H1 (cell line): ENCODE measurements at regions not wholly inside any gene's neighbourhood (a gene's known extent, or its start where the extent isn't known, plus 50 kb on each side); places are given as distances from the start of the nearest gene placed in this dataset.

Experiments used
- CTCF ChIA-PET: fragments of 300-600 bp; sonication (Branson Sonifier 250); formaldehyde crosslinking; loops from one replicate; lab custom pipeline; 2021; ENCODE audit not compliant: partially characterized antibody; lab: Charles Lee
- POLR2A ChIA-PET: fragments of 300-600 bp; sonication (Branson Sonifier 250); formaldehyde crosslinking; loops from one replicate; lab custom pipeline; 2021; ENCODE audit warnings: inconsistent platforms; ENCODE audit not compliant: partially characterized antibody; lab: Charles Lee
- DNase-seq, 2 experiments: peaks; one replicate each; pipeline versions ENCODE4 v3.0.0 to v3.0.0-alpha.2; 2010 to 2022; ENCODE audit warnings: low spot score in 2 of 2, low read depth in 1 of 2, mixed read lengths in 1 of 2
- FAIRE-seq: peaks from 2 replicates; lab custom pipeline; 2011; peaks lifted over from hg19 to GRCh38; lab: Jason Lieb, UNC
- H2AFZ ChIP-seq: 2 replicates; pipeline ENCODE4 v1.8.1; 2012; ENCODE audit warnings: low read length, inconsistent platforms
- H2AK5ac ChIP-seq: 2 replicates; pipeline ENCODE4 v1.6.1; 2013; ENCODE audit warnings: low read depth, low read length
- H2BK120ac ChIP-seq: replicated peaks from 2 replicates; pipeline ENCODE3; 2013; ENCODE audit warnings: low read depth, low read length, inconsistent platforms
- H2BK12ac ChIP-seq: 2 replicates; pipeline ENCODE4 v1.6.1; 2013; ENCODE audit warnings: low read depth, low read length
- H2BK15ac ChIP-seq: 2 replicates; pipeline ENCODE4 v1.6.1; 2013; ENCODE audit warnings: low read length
- H2BK20ac ChIP-seq: 2 replicates; pipeline ENCODE4 v1.6.1; 2013; ENCODE audit warnings: low read length
- H2BK5ac ChIP-seq: 2 replicates; pipeline ENCODE4 v1.6.1; 2013; ENCODE audit warnings: low read depth, low read length
- H3K14ac ChIP-seq: 2 replicates; pipeline ENCODE4 v1.6.1; 2013; ENCODE audit warnings: inconsistent platforms; ENCODE audit not compliant: insufficient read length
- H3K18ac ChIP-seq: 2 replicates; pipeline ENCODE4 v1.6.1; 2013; ENCODE audit warnings: low read length; ENCODE audit errors: extremely low read depth
- H3K23ac ChIP-seq: 2 replicates; pipeline ENCODE4 v1.6.1; 2013; ENCODE audit warnings: inconsistent platforms; ENCODE audit not compliant: insufficient read length
- H3K23me2 ChIP-seq: 2 replicates; pipeline ENCODE4 v1.6.1; 2013; ENCODE audit warnings: low read depth, low read length
- H3K27ac ChIP-seq: 2 replicates; pipeline ENCODE4 v1.6.1; 2011; ENCODE audit warnings: low read depth, low read length, inconsistent platforms
- H3K27me3 ChIP-seq, 4 experiments: replicated peaks in 1 of 4; 1 replicate in 1 of 4; 2 replicates in 3 of 4; pipeline versions ENCODE4 v1.6.1 to v1.8.1; 2011 to 2013; ENCODE audit warnings: low read length in 3 of 4, mild to moderate bottlenecking in 3 of 4, inconsistent platforms in 2 of 4, mixed read lengths in 2 of 4, moderate library complexity in 1 of 4; ENCODE audit not compliant: control insufficient read depth in 3 of 4, insufficient read depth in 3 of 4; ENCODE audit errors: extremely low read depth in 1 of 4
- H3K36me3 ChIP-seq, 4 experiments: 2 replicates each; pipeline versions ENCODE4 v1.6.1 to v1.8.1; 2011 to 2013; ENCODE audit warnings: mild to moderate bottlenecking in 4 of 4, low read length in 3 of 4, moderate library complexity in 2 of 4, control low read depth in 1 of 4, inconsistent platforms in 1 of 4; ENCODE audit not compliant: insufficient read depth in 4 of 4, control insufficient read depth in 2 of 4
- H3K4ac ChIP-seq: replicated peaks from 2 replicates; pipeline ENCODE3; 2013; ENCODE audit warnings: low read length, low read depth, mixed read lengths, inconsistent platforms; ENCODE audit not compliant: insufficient read length
- H3K4me1 ChIP-seq, 4 experiments: replicated peaks in 1 of 4; 1 replicate in 1 of 4; 2 replicates in 3 of 4; pipeline versions ENCODE4 v1.6.1 to v1.8.1; 2011 to 2013; ENCODE audit warnings: low read length in 3 of 4, inconsistent platforms in 2 of 4, mixed read lengths in 1 of 4; ENCODE audit not compliant: insufficient read depth in 4 of 4, control insufficient read depth in 3 of 4
- H3K4me2 ChIP-seq, 2 experiments: 2 replicates each; pipeline versions ENCODE4 v1.6.1 to v1.8.1; 2011 to 2013; ENCODE audit warnings: low read depth in 2 of 2, low read length in 2 of 2, control low read depth in 1 of 2, inconsistent platforms in 1 of 2, mild to moderate bottlenecking in 1 of 2; ENCODE audit not compliant: insufficient read depth in 1 of 2
- H3K4me3 ChIP-seq, 4 experiments: fragments of 200-600, 300-600 bp in 1 of 4; sonication (generic), shearing (Covaris generic), sonication (Bioruptor Twin) in 1 of 4; 2 replicates each; pipeline versions ENCODE4 v1.5.1 to v1.8.1; 2011 to 2016; ENCODE audit warnings: low read length in 4 of 4, low read depth in 3 of 4, control low read depth in 2 of 4, inconsistent platforms in 2 of 4, mild to moderate bottlenecking in 2 of 4, mixed read lengths in 1 of 4, moderate library complexity in 1 of 4; ENCODE audit not compliant: insufficient read depth in 2 of 4; ENCODE audit errors: extremely low read depth in 1 of 4
- H3K56ac ChIP-seq: replicated peaks from 2 replicates; pipeline ENCODE3; 2013; ENCODE audit warnings: low read depth, mild to moderate bottlenecking, mixed read lengths, low read length, inconsistent platforms; ENCODE audit not compliant: insufficient read length
- H3K79me1 ChIP-seq: 2 replicates; pipeline ENCODE4 v1.6.1; 2013; ENCODE audit warnings: low read depth, low read length, control low read depth
- H3K79me2 ChIP-seq, 2 experiments: 2 replicates each; pipeline versions ENCODE4 v1.6.1 to v1.8.1; 2012 to 2013; ENCODE audit warnings: low read length in 2 of 2, mild to moderate bottlenecking in 2 of 2, inconsistent platforms in 1 of 2; ENCODE audit not compliant: insufficient read depth in 2 of 2, control insufficient read depth in 1 of 2
- H3K9ac ChIP-seq, 4 experiments: replicated peaks in 1 of 4; 1 replicate in 1 of 4; 2 replicates in 3 of 4; pipeline versions ENCODE4 v1.6.1 to v1.8.1; 2011 to 2013; ENCODE audit warnings: low read depth in 3 of 4, low read length in 3 of 4, control low read depth in 2 of 4, mild to moderate bottlenecking in 2 of 4, moderate library complexity in 2 of 4, inconsistent platforms in 1 of 4; ENCODE audit errors: extremely low read depth in 1 of 4
- H3K9me3 ChIP-seq, 2 experiments: 2 replicates each; pipeline versions ENCODE4 v1.6.1 to v1.8.1; 2012 to 2013; ENCODE audit warnings: mild to moderate bottlenecking in 2 of 2, moderate library complexity in 2 of 2, control low read depth in 1 of 2, inconsistent platforms in 1 of 2, low read depth in 1 of 2, low read length in 1 of 2, mixed read lengths in 1 of 2; ENCODE audit not compliant: insufficient read depth in 2 of 2
- H4K20me1 ChIP-seq, 2 experiments: replicated peaks in 1 of 2; 2 replicates each; pipeline versions ENCODE3 to v1.8.1; 2011 to 2013; ENCODE audit warnings: inconsistent platforms in 2 of 2, low read length in 2 of 2, mild to moderate bottlenecking in 1 of 2; ENCODE audit not compliant: insufficient read depth in 2 of 2, control insufficient read depth in 1 of 2
- H4K5ac ChIP-seq: 2 replicates; pipeline ENCODE4 v1.6.1; 2013; ENCODE audit warnings: low read length, low read depth, mixed read lengths, inconsistent platforms; ENCODE audit not compliant: insufficient read length
- H4K8ac ChIP-seq: 2 replicates; pipeline ENCODE4 v1.8.0; 2013; ENCODE audit warnings: mild to moderate bottlenecking, moderate library complexity, low read length, inconsistent platforms; ENCODE audit not compliant: insufficient read depth; ENCODE audit errors: extremely low read depth
- H4K91ac ChIP-seq: replicated peaks from 2 replicates; pipeline ENCODE3; 2013; ENCODE audit warnings: low read length, mixed read lengths, inconsistent platforms; ENCODE audit not compliant: insufficient read length
- CTCF ChIP-seq, 3 experiments: IDR thresholded peaks; 1 replicate in 2 of 3; 2 replicates in 1 of 3; pipeline versions ENCODE4 v1.5.1 to v1.6.1; 2011; ENCODE audit warnings: low read length in 3 of 3, mild to moderate bottlenecking in 3 of 3, inconsistent platforms in 2 of 3, low read depth in 1 of 3, moderate library complexity in 1 of 3; ENCODE audit not compliant: insufficient read depth in 1 of 3; ENCODE audit errors: control extremely low read depth in 1 of 3
- RAD21 ChIP-seq, 2 experiments: IDR thresholded peaks in 1 of 2; conservative IDR thresholded peaks in 1 of 2; 2 replicates each; pipeline ENCODE4 v1.6.1; 2011; ENCODE audit warnings: low read depth in 2 of 2, low read length in 2 of 2, improper control_type of control experiment in 1 of 2, inconsistent platforms in 1 of 2, mild to moderate bottlenecking in 1 of 2, moderate library complexity in 1 of 2
- TAF7 ChIP-seq: optimal IDR thresholded peaks from 2 replicates; pipeline ENCODE3; 2011; ENCODE audit warnings: low read depth, mild to moderate bottlenecking, inconsistent platforms, low read length, moderate library complexity, borderline replicate concordance
- WGBS, 2 experiments: shearing (Covaris generic) in 1 of 2; methylation state at CpG; one replicate each; pipeline versions ENCODE4 v1.1.6 to v1.1.7; 2013 to 2015; ENCODE audit warnings: low lambda C conversion rate in 2 of 2, mixed read lengths in 2 of 2, inconsistent platforms in 1 of 2, low coverage in 1 of 2, missing lambda C conversion rate in 1 of 2; ENCODE audit not compliant: insufficient replicate concordance in 2 of 2, insufficient coverage in 1 of 2, insufficient read length in 1 of 2; ENCODE audit errors: extremely low coverage in 1 of 2, missing lambda C conversion rate in 1 of 2; 5-methylcytosine and 5-hydroxymethylcytosine counted together

DNA sequence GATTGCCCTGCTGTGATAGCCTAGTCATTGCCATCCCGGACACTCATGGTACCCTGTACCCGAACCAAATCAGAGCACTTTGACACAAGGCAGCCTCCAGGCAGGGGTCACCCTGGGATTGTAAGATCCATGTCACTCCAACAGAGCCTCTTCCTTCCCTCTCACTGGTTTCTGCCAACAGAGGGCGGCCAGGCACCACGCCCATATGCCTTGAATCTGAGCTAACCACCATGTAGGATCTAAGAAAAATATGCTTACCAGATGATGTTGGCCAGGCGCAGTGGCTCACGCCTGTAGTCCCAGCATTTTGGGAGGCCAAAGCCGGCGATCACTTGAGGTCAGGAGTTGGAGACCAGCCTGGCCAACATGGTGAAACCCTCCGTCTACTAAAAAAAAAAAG lies 389.2 kb upstream of the KLF6 start:
- 79% methylated on average over 6 of the region's 9 CpGs; no CpG with 5 or more reads in 1 of the 2 experiments for WGBS, 2 experiments
- Histone ChIP-seq H3K23ac (no peak overlapping the region), H4K91ac (no peak overlapping the region), H2AFZ (peak overlapping the region; percentile 70; the same call in 1 of the 2 replicates), H3K79me1 (no peaks in the 10 kb centered on the region), H4K8ac (no peak overlapping the region), H3K56ac (no peak overlapping the region), H3K18ac (no peak overlapping the region), H2BK12ac (no peak overlapping the region), H4K20me1 (no peaks in the 10 kb centered on the region), H3K23me2 (no peaks in the 10 kb centered on the region), H3K14ac (no peak overlapping the region), H2AK5ac (no peak overlapping the region; the same call in 1 of the 2 replicates), H3K79me2 (no peaks in the 10 kb centered on the region), H3K4ac (no peak overlapping the region), H3K27ac (no peak overlapping the region), H3K9ac (no peak overlapping the region), H3K36me3 (no peaks in the 10 kb centered on the region), H3K4me2 (no peak overlapping the region), H2BK15ac (no peak overlapping the region), H3K4me1 (no peaks in the 10 kb centered on the region), H2BK120ac (no peak overlapping the region), H4K5ac (no peak overlapping the region), H3K9me3 (peaks cover 0 to 2% of the 10 kb centered on the region in 2 experiments; a peak in 1 of 4 replicates), H2BK5ac (no peak overlapping the region), H3K27me3 (no peaks in the 10 kb centered on the region), H3K4me3 (no peak overlapping the region), H2BK20ac (no peak overlapping the region)
- FAIRE-seq (no peak), DNase-seq (peak; percentile 29 to 57)
- TF ChIP-seq RAD21 (IDR thresholded peaks at IDR 0.05 in 1 of 2, conservative IDR thresholded peaks at IDR 0.05 in 1 of 2; ENCODE audit: low read depth in 2 of 2, low read length in 2 of 2): peak; percentile 78 to 86
- TF ChIP-seq TAF7: no peak
- TF ChIP-seq CTCF (IDR thresholded peaks at IDR 0.05; ENCODE audit: control extremely low read depth in 1 of 3, insufficient read depth in 1 of 3, low read depth in 1 of 3, low read length in 3 of 3): peak; percentile 64 to 74 (median 71)
- ChIA-PET CTCF (interaction anchor here (0.5 to 1.0 kb wide), 8 partner anchors 9 to 732 kb away, joined by 3 to 5 read pairs (median 4); no protein-coding TSS in a partner anchor), POLR2A (no interaction called here)
